Stimulated activated naive CD4-positive, alpha-beta T cell treated with Interleukin-2 at 50 U/mL for 16 hours (primary cell): ENCODE measurements at regions not wholly inside any gene's neighbourhood (a gene's known extent, or its start where the extent isn't known, plus 50 kb on each side); places are given as distances from the start of the nearest gene placed in this dataset.
"Not testable (repeated sequence)": the region's sequence is repeated elsewhere in the genome, so short reads cannot be mapped to it uniquely, and the experiment has no call there.

ENCODE experiments used
- DNase-seq: peaks from one replicate; lab custom pipeline; 2025; lab: John Stamatoyannopoulos, UW

- DNase-seq = no peak
Measured at GRCh38 chr7:155948423-155948822, 136.2 kb upstream of the SHH start.

- DNase-seq = no peak
Measured at GRCh38 chr7:155947051-155947450, 134.8 kb upstream of the SHH start.

- no peak for DNase-seq
Measured at GRCh38 chr7:155945670-155946325, 133.5 kb upstream of the SHH start.

- DNase-seq = no peak
Measured at GRCh38 chr7:155944901-155945300, 132.6 kb upstream of the SHH start.

GRCh38 chr7:155943251-155943899 is 131.1 kb upstream of the SHH start:
- no peak for DNase-seq

- no peak for DNase-seq
Measured at GRCh38 chr7:155942226-155942950, 130.1 kb upstream of the SHH start.

- no peak for DNase-seq
Measured at GRCh38 chr7:155941688-155942087, 129.4 kb upstream of the SHH start.

- no peak for DNase-seq
Measured at GRCh38 chr7:155939350-155939749, 127.1 kb upstream of the SHH start.

- no peak for DNase-seq
Measured at GRCh38 chr7:155938129-155938528, 125.9 kb upstream of the SHH start.

- no peak for DNase-seq
Measured at GRCh38 chr7:155935726-155936125, 123.5 kb upstream of the SHH start.

- DNase-seq = no peak
Measured at GRCh38 chr7:155935005-155935557, 122.8 kb upstream of the SHH start.

- DNase-seq = not testable (repeated sequence)
Measured at GRCh38 chr7:155932324-155932723, 120.1 kb upstream of the SHH start.

GRCh38 chr7:155931396-155932085 is 119.3 kb upstream of the SHH start:
- no peak for DNase-seq

GRCh38 chr7:155930527-155930926 is 118.3 kb upstream of the SHH start:
- DNase-seq = no peak

- DNase-seq = no peak
Measured at GRCh38 chr7:155930061-155930460, 117.8 kb upstream of the SHH start.

GRCh38 chr7:155928583-155928982 is 116.3 kb upstream of the SHH start:
- DNase-seq = no peak

- DNase-seq = no peak
Measured at GRCh38 chr7:155927905-155928304, 115.6 kb upstream of the SHH start.

GRCh38 chr7:155925682-155926081 is 113.4 kb upstream of the SHH start:
- no peak for DNase-seq

GRCh38 chr7:155922067-155922816 is 110.0 kb upstream of the SHH start:
- DNase-seq = no peak

GRCh38 chr7:155921804-155922066 is 109.5 kb upstream of the SHH start:
- DNase-seq = no peak

GRCh38 chr7:155921086-155921803 is 109.0 kb upstream of the SHH start:
- no peak for DNase-seq
